ENCODE measurements at regions not wholly inside any gene's neighbourhood (a gene's known extent, or its start where the extent isn't known, plus 50 kb on each side); places are given as distances from the start of the nearest gene placed in this dataset.

GRCh38 chr7:41536122-41536872 lies 166.6 kb downstream of the INHBA start:
- DNase-seq = no peak
- TF ChIP-seq POLR2AphosphoS5 (IDR thresholded peaks at IDR 0.05) (no peak), POLR2A (IDR thresholded peaks at IDR 0.05) (no peak), EP300 (IDR thresholded peaks at IDR 0.05; ENCODE audit: low read depth) (no peak), CTCF (IDR thresholded peaks at IDR 0.05) (no peak)
- Histone ChIP-seq H3K27me3 (no peaks in the 10 kb centered on the region), H3K4me3 (no peak overlapping the region), H3K36me3 (no peaks in the 10 kb centered on the region), H3K4me1 (no peaks in the 10 kb centered on the region), H3K27ac (no peak overlapping the region), H3K9me3 (no peaks in the 10 kb centered on the region)
- intact Hi-C loops (cut with DNase I; ENCODE audit: low total_unique reads) = loop anchor here (5.0 kb wide), 1 partner anchor 1376 kb away; the partner anchor contains the start of gene C7orf25
- 71 to 87% methylated on average over 3 of the region's 3 CpGs for WGBS, 2 donors (ENCODE audit: low coverage in 1 of 2)
- in situ Hi-C loops (cut with MboI; ENCODE audit: low pct_ligation_motif_present in 1 of 4, low pct_unique_long_range_greater_than_20kb in 1 of 4, low sequenced_read_pairs in 3 of 4) = no loop called here

- no peak for DNase-seq
- no peaks in the 10 kb centered on the region for H3K4me1 ChIP-seq
- H3K9me3 ChIP-seq = no peaks in the 10 kb centered on the region
- WGBS, 2 donors (ENCODE audit: low coverage in 1 of 2) = 85 to 87% methylated on average over 2 to 6 of the region's 6 CpGs
- TF ChIP-seq EP300 (IDR thresholded peaks at IDR 0.05; ENCODE audit: low read depth) (no peak), CTCF (IDR thresholded peaks at IDR 0.05) (no peak)
- no peaks in the 10 kb centered on the region for H3K36me3 ChIP-seq
- intact Hi-C loops (cut with DNase I; ENCODE audit: low total_unique reads) = no loop called here
- no peak overlapping the region for H3K27ac ChIP-seq
- in situ Hi-C loops (cut with MboI; ENCODE audit: low pct_ligation_motif_present in 1 of 4, low pct_unique_long_range_greater_than_20kb in 1 of 4, low sequenced_read_pairs in 3 of 4) = no loop called here
- H3K4me3 ChIP-seq = no peak overlapping the region
- no peaks in the 10 kb centered on the region for H3K27me3 ChIP-seq
Measured at GRCh38 chr7:41529831-41530230, 173.1 kb downstream of the INHBA start.

GRCh38 chr7:41524876-41525275 lies 178.0 kb downstream of the INHBA start:
- Histone ChIP-seq H3K36me3 (no peaks in the 10 kb centered on the region), H3K4me1 (no peaks in the 10 kb centered on the region), H3K4me3 (no peak overlapping the region), H3K9me3 (peaks cover 0 to 3% of the 10 kb centered on the region in 2 donors), H3K27me3 (no peaks in the 10 kb centered on the region), H3K27ac (no peak overlapping the region)
- intact Hi-C loops (cut with DNase I; ENCODE audit: low total_unique reads) (no loop called here), in situ Hi-C loops (cut with MboI; ENCODE audit: low pct_ligation_motif_present in 1 of 4, low pct_unique_long_range_greater_than_20kb in 1 of 4, low sequenced_read_pairs in 3 of 4) (no loop called here)
- DNase-seq = no peak
- no peak for TF ChIP-seq POLR2AphosphoS5 (IDR thresholded peaks at IDR 0.05)
- TF ChIP-seq CTCF (IDR thresholded peaks at IDR 0.05) = no peak
- TF ChIP-seq EP300 (IDR thresholded peaks at IDR 0.05; ENCODE audit: low read depth) = no peak
- TF ChIP-seq POLR2A (IDR thresholded peaks at IDR 0.05) = no peak
- 45 to 55% methylated on average over 3 to 4 of the region's 4 CpGs for whole genome bisulfite sequencing, 2 donors (ENCODE audit: low coverage in 1 of 2)

GRCh38 chr7:41520445-41520844 lies 182.4 kb downstream of the INHBA start:
- 89 to 100% methylated on average over 2 to 7 of the region's 7 CpGs for WGBS, 2 donors (ENCODE audit: low coverage in 1 of 2)
- H3K9me3 ChIP-seq = peaks cover 0 to 3% of the 10 kb centered on the region in 2 donors
- intact Hi-C loops (cut with DNase I; ENCODE audit: low total_unique reads) = no loop called here
- no peaks in the 10 kb centered on the region for H3K27me3 ChIP-seq
- TF ChIP-seq POLR2A (IDR thresholded peaks at IDR 0.05) (no peak), POLR2AphosphoS5 (IDR thresholded peaks at IDR 0.05) (no peak), CTCF (IDR thresholded peaks at IDR 0.05) (no peak), EP300 (IDR thresholded peaks at IDR 0.05; ENCODE audit: low read depth) (no peak)
- no peak overlapping the region for H3K27ac ChIP-seq
- no peak for DNase-seq
- no peaks in the 10 kb centered on the region for H3K36me3 ChIP-seq
- no peak overlapping the region for H3K4me3 ChIP-seq
- in situ Hi-C loops (cut with MboI; ENCODE audit: low pct_ligation_motif_present in 1 of 4, low pct_unique_long_range_greater_than_20kb in 1 of 4, low sequenced_read_pairs in 3 of 4) = no loop called here
- H3K4me1 ChIP-seq = no peaks in the 10 kb centered on the region
